Natural killer cell (primary cell): ENCODE measurements at regions not wholly inside any gene's neighbourhood (a gene's known extent, or its start where the extent isn't known, plus 50 kb on each side); places are given as distances from the start of the nearest gene placed in this dataset.

Experiments used
- ATAC-seq, 3 donors: fragments of 150-1000 bp in 2 of 3; fragments of 200-7000 bp in 1 of 3; cut with Tn5 transposase; 1 replicate in 1 of 3; 2 replicates in 2 of 3; pipeline ENCODE4 v1.10.0; 2021; ENCODE audit warnings: mild to moderate bottlenecking in 2 of 3, moderate library complexity in 2 of 3
- DNase-seq, 2 donors: peaks; one replicate each; pipeline versions ENCODE4 v3.0.0 to v3.0.0-alpha.2; 2013 to 2021; ENCODE audit warnings: mixed read lengths in 1 of 2
- H3K27ac ChIP-seq: one replicate; pipeline ENCODE4 v1.5.1; 2013; ENCODE audit warnings: mild to moderate bottlenecking, low read length
- H3K27me3 ChIP-seq: one replicate; pipeline ENCODE4 v1.6.1; 2013; ENCODE audit warnings: low read length; ENCODE audit not compliant: control insufficient read depth, insufficient read depth
- H3K36me3 ChIP-seq: one replicate; pipeline ENCODE4 v1.6.1; 2013; ENCODE audit warnings: low read length; ENCODE audit not compliant: control insufficient read depth, insufficient read depth
- H3K4me1 ChIP-seq: one replicate; pipeline ENCODE4 v1.6.1; 2013; ENCODE audit warnings: low read length; ENCODE audit not compliant: control insufficient read depth, insufficient read depth
- H3K4me3 ChIP-seq: one replicate; pipeline ENCODE4 v1.5.1; 2013; ENCODE audit warnings: low read length
- H3K9me3 ChIP-seq: one replicate; pipeline ENCODE4 v1.6.1; 2013; ENCODE audit warnings: low read length; ENCODE audit not compliant: control insufficient read depth, insufficient read depth
- H3K27ac Mint-ChIP-seq, 2 donors: one replicate each; pipeline ENCODE4 v1.8.0; 2022; ENCODE audit warnings: mild to moderate bottlenecking in 2 of 2, mixed read lengths in 2 of 2, moderate library complexity in 1 of 2
- H3K27me3 Mint-ChIP-seq, 2 donors: one replicate each; pipeline ENCODE4 v1.8.0; 2022; ENCODE audit warnings: low read depth in 2 of 2, mixed read lengths in 2 of 2
- H3K36me3 Mint-ChIP-seq: one replicate; pipeline ENCODE4 v1.8.0; 2022; ENCODE audit warnings: mixed read lengths
- H3K4me1 Mint-ChIP-seq, 2 donors: one replicate each; pipeline ENCODE4 v1.8.0; 2022; ENCODE audit warnings: mixed read lengths in 2 of 2
- H3K4me3 Mint-ChIP-seq: one replicate; pipeline ENCODE4 v1.8.0; 2022; ENCODE audit warnings: mild to moderate bottlenecking, moderate library complexity, mixed read lengths
- H3K9me3 Mint-ChIP-seq, 2 donors: one replicate each; pipeline ENCODE4 v1.8.0; 2022; ENCODE audit warnings: mixed read lengths in 2 of 2
- CTCF ChIP-seq: fragments of 200-600 bp; IDR thresholded peaks from one replicate; pipeline ENCODE4 v1.8.0; 2022; ENCODE audit warnings: antibody characterized with exemption
- WGBS: methylation state at CpG from one replicate; pipeline ENCODE4 v1.1.7; 2013; ENCODE audit warnings: missing lambda C conversion rate; ENCODE audit not compliant: insufficient coverage; 5-methylcytosine and 5-hydroxymethylcytosine counted together
- intact Hi-C: fragments of 100-400 bp; cut with micrococcal nuclease; formaldehyde crosslinking; loops from one replicate; pipeline ENCODE4 v1.14.2; 2022

DNA sequence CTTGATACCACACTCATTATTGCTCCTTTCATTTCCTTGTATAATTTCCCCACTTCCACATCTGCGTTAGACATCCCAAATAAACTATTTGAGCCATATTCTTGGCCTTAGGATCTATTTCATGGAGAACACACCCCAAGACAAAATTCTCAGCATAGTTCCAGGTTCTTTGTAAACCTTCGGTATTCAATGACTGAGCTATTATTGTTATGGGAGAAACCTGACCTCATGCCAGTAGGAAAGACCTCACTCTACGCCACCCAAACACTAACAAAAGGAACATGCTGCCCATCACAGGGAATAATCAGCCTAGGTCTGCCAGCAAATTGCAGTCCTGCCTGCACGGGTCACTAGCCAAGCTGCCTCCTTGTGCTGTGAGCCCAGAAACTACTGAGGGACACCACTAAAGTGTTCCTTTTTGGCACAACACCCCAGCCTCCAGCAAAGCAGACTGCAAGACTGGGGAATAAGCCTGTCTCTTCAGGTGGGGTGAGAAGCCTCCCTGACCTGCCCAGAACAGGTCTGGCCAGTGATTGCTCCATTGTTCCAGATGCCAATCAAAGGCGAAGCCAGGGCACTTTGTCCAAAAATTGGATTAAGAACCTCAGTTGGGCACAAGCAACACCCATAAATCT is 371.8 kb downstream of the MAFB start:
- TF ChIP-seq CTCF, result no peak
- Mint-ChIP-seq H3K27ac (no peak overlapping the region), H3K4me3 (no peak overlapping the region), H3K27me3 (peaks cover 4 to 8% of the 10 kb centered on the region in 2 donors), H3K36me3 (no peaks in the 10 kb centered on the region), H3K4me1 (no peaks in the 10 kb centered on the region), H3K9me3 (peaks cover 0 to 2% of the 10 kb centered on the region in 2 donors)
- 80% methylated on average over 4 of the region's 5 CpGs for WGBS
- Histone ChIP-seq H3K9me3 (no peaks in the 10 kb centered on the region), H3K27ac (no peak overlapping the region), H3K27me3 (no peaks in the 10 kb centered on the region), H3K36me3 (no peaks in the 10 kb centered on the region), H3K4me1 (no peaks in the 10 kb centered on the region), H3K4me3 (no peak overlapping the region)
- DNase-seq (no peak), ATAC-seq (no peak)
- intact Hi-C loops, result no loop called here

GRCh38 chr20:40314278-40314677 is 374.8 kb downstream of the MAFB start:
- H3K27me3 Mint-ChIP-seq, result peaks cover 4 to 8% of the 10 kb centered on the region in 2 donors
- no peak overlapping the region for H3K27ac Mint-ChIP-seq
- no peaks in the 10 kb centered on the region for H3K4me1 ChIP-seq
- no peak overlapping the region for H3K27ac ChIP-seq
- no peak for TF ChIP-seq CTCF
- no peaks in the 10 kb centered on the region for H3K27me3 ChIP-seq
- H3K4me1 Mint-ChIP-seq, result no peaks in the 10 kb centered on the region
- intact Hi-C loops, result no loop called here
- H3K36me3 ChIP-seq, result no peaks in the 10 kb centered on the region
- DNase-seq (no peak), ATAC-seq (no peak)
- no peak overlapping the region for H3K4me3 ChIP-seq
- peaks cover 0 to 4% of the 10 kb centered on the region in 2 donors for H3K9me3 Mint-ChIP-seq
- no peak overlapping the region for H3K4me3 Mint-ChIP-seq
- 94% methylated on average over 1 of the region's 1 CpG for WGBS
- no peaks in the 10 kb centered on the region for H3K9me3 ChIP-seq
- no peaks in the 10 kb centered on the region for H3K36me3 Mint-ChIP-seq

DNA sequence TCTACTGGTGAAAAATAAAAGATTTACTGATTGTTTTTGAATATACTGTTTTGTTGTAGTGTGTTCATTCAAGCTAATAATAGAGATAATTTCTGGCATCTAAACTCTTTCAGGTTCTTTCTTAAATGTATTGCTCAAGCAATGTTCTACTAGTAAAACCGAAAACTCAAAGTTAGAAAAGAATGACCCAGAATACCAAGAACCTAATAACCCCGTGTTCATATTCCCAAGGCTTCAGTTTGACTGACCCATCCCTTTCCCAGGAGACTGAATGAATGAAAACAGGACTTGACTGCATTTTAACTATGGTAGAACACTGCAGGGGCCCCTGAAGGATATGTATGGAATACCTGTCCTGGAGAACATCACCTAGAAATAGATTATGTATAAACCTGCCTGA is 375.3 kb downstream of the MAFB start:
- H3K4me1 ChIP-seq, result no peaks in the 10 kb centered on the region
- intact Hi-C loops, result no loop called here
- TF ChIP-seq CTCF, result no peak
- 70% methylated on average over 2 of the region's 2 CpGs for WGBS
- no peaks in the 10 kb centered on the region for H3K9me3 ChIP-seq
- no peaks in the 10 kb centered on the region for H3K36me3 ChIP-seq
- no peak overlapping the region for H3K4me3 ChIP-seq
- ATAC-seq, result no peak
- no peaks in the 10 kb centered on the region for H3K36me3 Mint-ChIP-seq
- H3K27me3 Mint-ChIP-seq, result peaks cover 4 to 8% of the 10 kb centered on the region in 2 donors
- no peak for DNase-seq
- H3K4me3 Mint-ChIP-seq, result no peak overlapping the region
- H3K27ac Mint-ChIP-seq, result no peak overlapping the region
- no peaks in the 10 kb centered on the region for H3K27me3 ChIP-seq
- peaks cover 0 to 4% of the 10 kb centered on the region in 2 donors for H3K9me3 Mint-ChIP-seq
- H3K4me1 Mint-ChIP-seq, result no peaks in the 10 kb centered on the region
- H3K27ac ChIP-seq, result no peak overlapping the region

- Histone ChIP-seq H3K36me3 (no peaks in the 10 kb centered on the region), H3K9me3 (no peaks in the 10 kb centered on the region), H3K27me3 (no peaks in the 10 kb centered on the region), H3K4me3 (no peak overlapping the region), H3K27ac (no peak overlapping the region), H3K4me1 (no peaks in the 10 kb centered on the region)
- no peak overlapping the region for H3K27ac Mint-ChIP-seq
- H3K27me3 Mint-ChIP-seq, result peaks cover 0 to 4% of the 10 kb centered on the region in 2 donors
- H3K36me3 Mint-ChIP-seq, result no peaks in the 10 kb centered on the region
- intact Hi-C loops, result no loop called here
- peaks cover 0 to 4% of the 10 kb centered on the region in 2 donors for H3K9me3 Mint-ChIP-seq
- ATAC-seq (no peak), DNase-seq (no peak)
- no peaks in the 10 kb centered on the region for H3K4me1 Mint-ChIP-seq
- TF ChIP-seq CTCF, result no peak
- no peak overlapping the region for H3K4me3 Mint-ChIP-seq
- WGBS, result 90% methylated on average over 4 of the region's 6 CpGs
Observed at GRCh38 chr20:40309731-40310130, 379.3 kb downstream of the MAFB start.
